CD4-positive, alpha-beta T cell treated with Interferon gamma for 1 hour (primary cell): ENCODE measurements at regions not wholly inside any gene's neighbourhood (a gene's known extent, or its start where the extent isn't known, plus 50 kb on each side); places are given as distances from the start of the nearest gene placed in this dataset.

Source experiments
- DNase-seq: peaks from one replicate; pipeline ENCODE4 v3.0.0-alpha.2; 2020

- DNase-seq: no peak
These were observed 316.6 kb downstream of the RDH14 start for GRCh38 chr2:18243816-18244215.

- no peak for DNase-seq
These were observed 317.7 kb downstream of the RDH14 start for GRCh38 chr2:18242716-18243115.

GRCh38 chr2:18238209-18238608, 322.2 kb downstream of the RDH14 start:
- DNase-seq: no peak

GRCh38 chr2:18237298-18237697, 323.2 kb downstream of the RDH14 start:
- no peak for DNase-seq

- DNase-seq: no peak
These were observed 327.6 kb downstream of the RDH14 start for GRCh38 chr2:18232731-18233438.

GRCh38 chr2:18230668-18231067, 329.8 kb downstream of the RDH14 start:
- no peak for DNase-seq

- no peak for DNase-seq
These were observed 340.8 kb downstream of the RDH14 start for GRCh38 chr2:18219676-18220075.

- DNase-seq: no peak
These were observed 339.9 kb downstream of the KCNS3 start for GRCh38 chr2:18218160-18218933.

- DNase-seq: no peak
These were observed 336.5 kb downstream of the KCNS3 start for GRCh38 chr2:18214936-18215335.

GRCh38 chr2:18213986-18214385, 335.5 kb downstream of the KCNS3 start:
- DNase-seq: no peak

GRCh38 chr2:18209934-18210639, 331.6 kb downstream of the KCNS3 start:
- no peak for DNase-seq

- no peak for DNase-seq
These were observed 330.5 kb downstream of the KCNS3 start for GRCh38 chr2:18208956-18209355.

GRCh38 chr2:18200771-18201170, 322.3 kb downstream of the KCNS3 start:
- no peak for DNase-seq

- DNase-seq: no peak
These were observed 320.2 kb downstream of the KCNS3 start for GRCh38 chr2:18198677-18199076.

GRCh38 chr2:18194161-18194560, 315.7 kb downstream of the KCNS3 start:
- no peak for DNase-seq

GRCh38 chr2:18186816-18187613, 308.5 kb downstream of the KCNS3 start:
- no peak for DNase-seq

- no peak for DNase-seq
These were observed 304.4 kb downstream of the KCNS3 start for GRCh38 chr2:18182861-18183260.

GRCh38 chr2:18180912-18181311, 302.4 kb downstream of the KCNS3 start:
- no peak for DNase-seq

GRCh38 chr2:18180031-18180610, 301.7 kb downstream of the KCNS3 start:
- DNase-seq: no peak

GRCh38 chr2:18178736-18179349, 300.4 kb downstream of the KCNS3 start:
- no peak for DNase-seq

GRCh38 chr2:18176679-18177215, 298.3 kb downstream of the KCNS3 start:
- no peak for DNase-seq

- DNase-seq: no peak
These were observed 294.1 kb downstream of the KCNS3 start for GRCh38 chr2:18172607-18173006.
